ENCODE measurements at regions not wholly inside any gene's neighbourhood (a gene's known extent, or its start where the extent isn't known, plus 50 kb on each side); places are given as distances from the start of the nearest gene placed in this dataset.

GRCh38 chr19:28136796-28137195 lies 1076.2 kb downstream of the UQCRFS1 start:
- no peak for TF ChIP-seq CTCF (IDR thresholded peaks at IDR 0.05)
- TF ChIP-seq POLR2A (IDR thresholded peaks at IDR 0.05): no peak

All from heart left ventricle (tissue), 13 donors.